HG03469 (cell line): ENCODE measurements at regions not wholly inside any gene's neighbourhood (a gene's known extent, or its start where the extent isn't known, plus 50 kb on each side); places are given as distances from the start of the nearest gene placed in this dataset.

Experiments
- ATAC-seq: cut with Tn5 transposase; IDR thresholded peaks from one replicate; pipeline ENCODE4 v1.9.1; 2021; ENCODE audit warnings: mild to moderate bottlenecking, moderate library complexity, moderate number of reproducible peaks; ENCODE audit not compliant: unreplicated experiment

DNA sequence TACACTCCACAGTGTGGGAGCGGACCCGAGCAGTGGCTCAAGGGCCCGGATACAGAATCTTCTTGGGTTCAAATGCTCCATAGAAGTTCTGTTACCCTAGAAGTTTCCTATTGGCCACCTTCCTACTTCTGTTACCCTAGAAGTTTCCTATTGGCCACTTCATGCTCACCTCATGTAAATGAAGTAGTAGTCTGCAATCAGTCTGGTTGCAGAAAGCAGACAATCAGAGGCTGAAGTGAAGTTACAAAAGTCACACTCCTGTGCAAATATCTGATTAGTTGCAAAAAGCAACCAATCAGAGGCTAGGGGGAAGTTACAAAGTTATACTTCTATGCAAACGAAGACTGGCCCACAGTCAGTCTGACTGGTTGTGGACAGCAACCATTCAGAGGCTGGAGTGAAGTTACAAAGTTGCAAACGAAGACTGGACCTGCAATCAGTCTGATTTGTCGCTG, 77.8 kb upstream of the CPNE8 start:
- no peak for ATAC-seq

GRCh38 chr12:38977132-38977531, 71.7 kb upstream of the CPNE8 start:
- no peak for ATAC-seq

DNA sequence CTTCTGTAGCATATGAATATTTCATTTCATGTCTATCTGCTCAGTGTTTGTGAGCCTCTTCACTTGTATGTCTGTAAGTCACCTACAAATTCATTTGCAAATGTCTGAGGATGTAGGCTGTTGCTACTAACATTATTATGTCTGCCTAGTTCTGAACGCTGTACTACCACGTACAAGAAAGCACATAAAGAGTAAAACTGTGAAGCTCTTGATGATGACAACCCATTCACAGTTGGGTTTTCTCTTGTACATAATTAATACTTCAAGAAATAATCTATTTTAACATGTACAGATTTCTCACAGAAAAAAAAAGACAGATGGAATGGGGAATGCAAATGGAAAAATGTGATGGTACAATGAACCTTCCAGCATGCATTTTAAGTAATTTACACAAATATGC, 64.3 kb upstream of the CPNE8 start:
- ATAC-seq: no peak

DNA sequence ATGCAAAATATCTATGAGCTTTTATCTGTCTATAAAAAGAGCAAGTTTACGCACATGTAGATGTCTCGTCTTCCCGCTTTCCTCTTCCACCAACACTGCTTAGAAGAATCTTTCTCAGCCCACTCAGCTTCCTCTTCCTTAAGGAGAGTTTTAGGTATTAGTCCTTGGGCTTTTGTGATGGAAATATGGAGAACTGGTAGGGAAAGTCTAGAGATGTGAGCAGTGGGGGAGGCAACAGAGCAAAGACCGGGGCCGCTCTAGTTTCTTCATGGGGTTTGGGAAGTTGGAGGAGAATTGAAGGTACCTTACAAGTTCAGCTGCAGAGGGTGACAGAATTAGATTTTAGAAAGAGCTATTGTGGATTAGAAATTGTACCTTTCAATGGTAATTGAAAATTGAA, 56.3 kb upstream of the CPNE8 start:
- ATAC-seq: no peak

DNA sequence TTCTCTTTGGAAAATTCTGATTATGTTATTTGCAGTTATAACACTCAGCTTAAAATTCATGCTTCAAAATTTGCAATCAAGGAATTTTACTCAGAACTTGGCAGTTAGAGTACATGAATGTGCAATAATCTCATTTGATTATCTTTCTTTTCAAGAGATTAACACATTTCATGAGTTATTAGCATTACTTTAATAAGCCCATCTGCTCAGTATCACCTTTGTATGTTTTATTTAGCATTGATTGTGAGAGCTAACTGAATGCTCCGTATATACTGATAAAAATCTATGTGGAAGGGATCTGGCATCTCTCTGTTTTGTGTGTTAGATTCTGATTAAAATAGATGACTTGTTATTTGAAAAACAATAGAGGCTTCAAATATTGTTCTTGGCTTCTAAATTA, 55.6 kb upstream of the CPNE8 start:
- no peak for ATAC-seq

- no peak for ATAC-seq
These were observed 50.9 kb upstream of the CPNE8 start for GRCh38 chr12:38956337-38956736.
